Fibroblast of the aortic adventitia (primary cell): ENCODE measurements at regions not wholly inside any gene's neighbourhood (a gene's known extent, or its start where the extent isn't known, plus 50 kb on each side); places are given as distances from the start of the nearest gene placed in this dataset.
"Not testable (repeated sequence)": the region's sequence is repeated elsewhere in the genome, so short reads cannot be mapped to it uniquely, and the experiment has no call there.

Experiments
- DNase-seq: peaks from one replicate; pipeline ENCODE4 v3.0.0-alpha.2; 2010; ENCODE audit warnings: low read depth
- H3K4me3 ChIP-seq: 2 replicates; pipeline ENCODE4 v1.5.1; 2011; ENCODE audit warnings: low read depth, mild to moderate bottlenecking, control low read depth, low read length, moderate library complexity
- CTCF ChIP-seq: IDR thresholded peaks from 2 replicates; pipeline ENCODE4 v1.5.1; 2011; ENCODE audit warnings: mild to moderate bottlenecking, low read length, control low read depth, inconsistent platforms; ENCODE audit not compliant: insufficient read depth

GRCh38 chr5:127210042-127210441, 80.6 kb upstream of the MEGF10 start:
- DNase-seq = no peak
- H3K4me3 ChIP-seq = no peak overlapping the region
- no peak for TF ChIP-seq CTCF

- H3K4me3 ChIP-seq = no peak overlapping the region
- no peak for TF ChIP-seq CTCF
- DNase-seq = no peak
Observed at GRCh38 chr5:127213231-127213630, 77.4 kb upstream of the MEGF10 start.

GRCh38 chr5:127216143-127216542, 74.5 kb upstream of the MEGF10 start:
- TF ChIP-seq CTCF = no peak
- no peak overlapping the region for H3K4me3 ChIP-seq
- no peak for DNase-seq

GRCh38 chr5:127216898-127217675, 73.5 kb upstream of the MEGF10 start:
- no peak for DNase-seq
- no peak overlapping the region for H3K4me3 ChIP-seq
- no peak for TF ChIP-seq CTCF

GRCh38 chr5:127221936-127222335, 68.7 kb upstream of the MEGF10 start:
- DNase-seq, H3K4me3 ChIP-seq: not testable (repeated sequence)

- H3K4me3 ChIP-seq, DNase-seq: not testable (repeated sequence)
Observed at GRCh38 chr5:127222571-127223156, 67.9 kb upstream of the MEGF10 start.

- DNase-seq = no peak
- TF ChIP-seq CTCF = no peak
- no peak overlapping the region for H3K4me3 ChIP-seq
Observed at GRCh38 chr5:127223256-127223974, 67.2 kb upstream of the MEGF10 start.
